HFFc6 (cell line): ENCODE measurements at regions not wholly inside any gene's neighbourhood (a gene's known extent, or its start where the extent isn't known, plus 50 kb on each side); places are given as distances from the start of the nearest gene placed in this dataset.
"Not testable (repeated sequence)": the region's sequence is repeated elsewhere in the genome, so short reads cannot be mapped to it uniquely, and the experiment has no call there.

Source experiments
- DNase-seq: peaks from one replicate; pipeline ENCODE4 v3.0.0-alpha.2; 2018
- H3K27ac Mint-ChIP-seq: 2 replicates; pipeline ENCODE4 v1.8.0; 2020; ENCODE audit warnings: mild to moderate bottlenecking, mixed read lengths
- H3K27me3 Mint-ChIP-seq: 2 replicates; pipeline ENCODE4 v1.8.0; 2021; ENCODE audit warnings: mild to moderate bottlenecking, moderate library complexity, mixed read lengths; ENCODE audit not compliant: insufficient read depth
- H3K36me3 Mint-ChIP-seq: 2 replicates; pipeline ENCODE4 v1.8.0; 2021; ENCODE audit warnings: low read depth, mixed read lengths
- H3K4me1 Mint-ChIP-seq: 2 replicates; pipeline ENCODE4 v1.8.0; 2020; ENCODE audit warnings: low read depth, mixed read lengths
- H3K4me3 Mint-ChIP-seq: 2 replicates; pipeline ENCODE4 v1.8.0; 2020; ENCODE audit warnings: mild to moderate bottlenecking, moderate library complexity, mixed read lengths
- H3K9me3 Mint-ChIP-seq: 2 replicates; pipeline ENCODE4 v1.8.0; 2020; ENCODE audit warnings: mild to moderate bottlenecking, mixed read lengths
- TF ChIP-seq, protein P1 (sequence below): fragments of 200-600 bp; sonication (generic); IDR thresholded peaks from 2 replicates; pipeline ENCODE4 v1.5.0; 2021; ENCODE audit warnings: antibody characterized with exemption, mild to moderate bottlenecking

- Mint-ChIP-seq H3K9me3 (peaks cover 15% of the 10 kb centered on the region), H3K4me3 (no peak overlapping the region), H3K36me3 (no peaks in the 10 kb centered on the region), H3K27ac (no peak overlapping the region), H3K4me1 (no peaks in the 10 kb centered on the region), H3K27me3 (no peaks in the 10 kb centered on the region)
- DNase-seq, result no peak
- TF ChIP-seq, protein P1, sequence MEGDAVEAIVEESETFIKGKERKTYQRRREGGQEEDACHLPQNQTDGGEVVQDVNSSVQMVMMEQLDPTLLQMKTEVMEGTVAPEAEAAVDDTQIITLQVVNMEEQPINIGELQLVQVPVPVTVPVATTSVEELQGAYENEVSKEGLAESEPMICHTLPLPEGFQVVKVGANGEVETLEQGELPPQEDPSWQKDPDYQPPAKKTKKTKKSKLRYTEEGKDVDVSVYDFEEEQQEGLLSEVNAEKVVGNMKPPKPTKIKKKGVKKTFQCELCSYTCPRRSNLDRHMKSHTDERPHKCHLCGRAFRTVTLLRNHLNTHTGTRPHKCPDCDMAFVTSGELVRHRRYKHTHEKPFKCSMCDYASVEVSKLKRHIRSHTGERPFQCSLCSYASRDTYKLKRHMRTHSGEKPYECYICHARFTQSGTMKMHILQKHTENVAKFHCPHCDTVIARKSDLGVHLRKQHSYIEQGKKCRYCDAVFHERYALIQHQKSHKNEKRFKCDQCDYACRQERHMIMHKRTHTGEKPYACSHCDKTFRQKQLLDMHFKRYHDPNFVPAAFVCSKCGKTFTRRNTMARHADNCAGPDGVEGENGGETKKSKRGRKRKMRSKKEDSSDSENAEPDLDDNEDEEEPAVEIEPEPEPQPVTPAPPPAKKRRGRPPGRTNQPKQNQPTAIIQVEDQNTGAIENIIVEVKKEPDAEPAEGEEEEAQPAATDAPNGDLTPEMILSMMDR, result no peak
Observed at GRCh38 chr7:96792115-96792514, 82.5 kb upstream of the SEM1 start.

- H3K36me3 Mint-ChIP-seq, result no peaks in the 10 kb centered on the region
- H3K27ac Mint-ChIP-seq, result no peak overlapping the region
- H3K9me3 Mint-ChIP-seq, result peaks cover 31% of the 10 kb centered on the region
- no peaks in the 10 kb centered on the region for H3K27me3 Mint-ChIP-seq
- no peaks in the 10 kb centered on the region for H3K4me1 Mint-ChIP-seq
- TF ChIP-seq, protein P1, result no peak
- no peak overlapping the region for H3K4me3 Mint-ChIP-seq
- no peak for DNase-seq
Observed at GRCh38 chr7:96794063-96794462, 84.4 kb upstream of the SEM1 start.

DNA sequence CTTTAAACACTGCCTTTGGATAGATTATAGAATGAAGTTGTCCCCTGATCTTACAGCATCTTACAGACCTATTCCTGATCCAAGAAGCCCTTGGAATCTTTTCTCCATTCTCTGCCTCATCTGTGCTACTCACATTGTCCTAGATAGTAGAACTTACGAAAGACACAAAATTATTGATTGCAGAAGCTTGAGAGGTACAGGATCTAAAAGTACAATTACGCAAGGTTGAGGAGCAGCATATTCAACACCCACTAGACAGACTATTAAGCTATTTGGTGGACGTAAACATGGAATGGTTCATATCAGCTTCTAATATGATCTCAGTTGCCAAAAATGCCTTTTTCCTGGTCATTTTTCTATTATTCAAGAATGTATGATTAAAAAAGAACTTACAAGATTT is 90.5 kb upstream of the SEM1 start:
- no peak overlapping the region for H3K4me3 Mint-ChIP-seq
- no peak overlapping the region for H3K27ac Mint-ChIP-seq
- H3K36me3 Mint-ChIP-seq, result no peaks in the 10 kb centered on the region
- peaks cover 23% of the 10 kb centered on the region for H3K9me3 Mint-ChIP-seq
- H3K4me1 Mint-ChIP-seq, result no peaks in the 10 kb centered on the region
- H3K27me3 Mint-ChIP-seq, result no peaks in the 10 kb centered on the region
- TF ChIP-seq, protein P1, result no peak
- DNase-seq, result no peak

DNA sequence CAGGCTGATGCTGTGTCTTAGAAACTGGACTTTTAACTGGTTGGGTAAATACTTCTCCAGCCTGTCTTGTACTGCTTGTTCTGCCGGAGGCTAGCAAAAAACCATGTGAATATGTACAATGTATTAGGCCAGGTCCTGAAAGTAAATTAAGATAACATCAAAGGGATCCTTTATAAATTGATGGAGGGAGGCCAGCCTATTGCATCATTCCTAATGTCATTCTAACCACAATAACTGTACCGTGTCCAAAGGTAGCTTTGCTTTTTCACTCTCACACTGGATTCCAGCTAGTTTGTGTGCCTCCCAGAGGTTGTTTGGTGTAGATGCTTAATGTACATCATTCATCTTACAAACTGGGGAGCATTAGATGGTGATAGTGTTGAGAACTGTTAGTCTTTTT is 91.2 kb upstream of the SEM1 start:
- Mint-ChIP-seq H3K9me3 (peaks cover 23% of the 10 kb centered on the region), H3K4me3 (no peak overlapping the region), H3K36me3 (no peaks in the 10 kb centered on the region), H3K4me1 (no peaks in the 10 kb centered on the region), H3K27ac (no peak overlapping the region), H3K27me3 (no peaks in the 10 kb centered on the region)
- no peak for DNase-seq
- TF ChIP-seq, protein P1, result no peak

DNA sequence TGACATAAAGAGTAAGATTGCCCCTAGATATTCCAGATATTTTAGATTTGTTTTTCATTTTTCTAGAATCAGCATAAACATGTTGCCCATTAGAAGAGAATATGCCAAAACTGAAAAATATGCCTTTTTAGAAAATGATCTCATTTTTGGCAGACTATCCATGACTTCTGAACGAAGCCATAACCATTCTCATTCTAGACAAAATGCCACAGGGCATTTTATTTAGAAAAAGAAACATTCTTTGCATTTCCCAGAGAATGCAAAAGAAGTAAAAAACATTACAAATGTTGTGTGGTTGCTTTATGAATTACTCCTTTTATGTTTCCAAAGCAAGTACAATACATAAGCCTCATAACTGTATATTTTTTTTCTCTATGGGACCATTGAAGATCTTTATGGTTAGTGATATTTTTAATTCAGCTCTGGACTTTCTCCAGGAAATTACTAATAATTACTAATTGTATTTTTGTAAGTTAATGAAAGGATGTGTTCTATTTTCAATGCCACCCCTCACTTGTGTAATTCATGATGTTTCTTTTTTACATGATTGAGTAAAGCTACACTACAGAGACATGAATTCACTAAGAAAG is 109.6 kb upstream of the SEM1 start:
- TF ChIP-seq, protein P1, result no peak
- no peak overlapping the region for H3K4me3 Mint-ChIP-seq
- no peak overlapping the region for H3K27ac Mint-ChIP-seq
- H3K27me3 Mint-ChIP-seq, result no peaks in the 10 kb centered on the region; the same call in 1 of the 2 replicates
- DNase-seq, result no peak
- no peaks in the 10 kb centered on the region for H3K36me3 Mint-ChIP-seq
- H3K4me1 Mint-ChIP-seq, result no peaks in the 10 kb centered on the region
- H3K9me3 Mint-ChIP-seq, result peaks cover 32% of the 10 kb centered on the region

GRCh38 chr7:96821131-96821530 is 111.5 kb upstream of the SEM1 start:
- H3K36me3 Mint-ChIP-seq, H3K4me1 Mint-ChIP-seq, H3K27ac Mint-ChIP-seq, DNase-seq, H3K27me3 Mint-ChIP-seq, H3K4me3 Mint-ChIP-seq: not testable (repeated sequence)
- peaks cover 26% of the 10 kb centered on the region for H3K9me3 Mint-ChIP-seq
